ENCODE measurements at regions not wholly inside any gene's neighbourhood (a gene's known extent, or its start where the extent isn't known, plus 50 kb on each side); places are given as distances from the start of the nearest gene placed in this dataset.

DNA sequence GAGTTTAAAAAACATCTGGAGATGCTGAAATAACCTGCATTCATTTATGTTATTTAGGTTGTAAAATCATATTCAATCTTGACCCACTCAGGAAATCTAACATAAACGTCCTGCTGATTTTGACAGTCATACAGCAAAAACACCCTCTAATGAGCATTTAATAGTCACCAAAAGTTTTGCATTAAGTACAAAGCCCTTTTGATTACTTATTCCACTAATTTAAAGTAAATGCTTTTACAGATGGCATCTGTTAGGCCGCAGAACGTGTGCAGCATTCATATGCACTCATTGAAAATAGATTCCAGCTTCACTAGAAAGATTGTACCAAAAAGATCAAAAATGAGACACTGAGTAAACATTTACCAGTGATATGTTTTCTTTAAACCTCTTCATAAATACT is 1295.1 kb downstream of the EFNB2 start:
- no peak overlapping the region for H3K27ac ChIP-seq (ENCODE audit: low read depth in 1 of 3, low read length in 2 of 3)
- no peak for DNase-seq
- 69 to 80% (median 74%) methylated on average over 3 of the region's 3 CpGs for WGBS, 3 donors
- no peak overlapping the region for H3K4me3 ChIP-seq (ENCODE audit: low read depth in 1 of 3, low read length in 3 of 3)
- peaks cover 0 to 5% of the 10 kb centered on the region in 2 donors for H3K9me3 ChIP-seq (ENCODE audit: control insufficient read depth in 2 of 2, insufficient read depth in 1 of 2, low read depth in 1 of 2, low read length in 1 of 2)
- H3K27me3 ChIP-seq (ENCODE audit: control insufficient read depth in 3 of 3, insufficient read depth in 3 of 3, low read length in 3 of 3) = no peaks in the 10 kb centered on the region
- H3K36me3 ChIP-seq (ENCODE audit: control insufficient read depth in 3 of 3, insufficient read depth in 2 of 3, low read depth in 1 of 3, low read length in 3 of 3) = no peaks in the 10 kb centered on the region
- no peak for FAIRE-seq
- H3K4me1 ChIP-seq (ENCODE audit: control insufficient read depth in 3 of 3, insufficient read depth in 2 of 3, low read depth in 1 of 3, low read length in 2 of 3) = no peaks in the 10 kb centered on the region

DNA sequence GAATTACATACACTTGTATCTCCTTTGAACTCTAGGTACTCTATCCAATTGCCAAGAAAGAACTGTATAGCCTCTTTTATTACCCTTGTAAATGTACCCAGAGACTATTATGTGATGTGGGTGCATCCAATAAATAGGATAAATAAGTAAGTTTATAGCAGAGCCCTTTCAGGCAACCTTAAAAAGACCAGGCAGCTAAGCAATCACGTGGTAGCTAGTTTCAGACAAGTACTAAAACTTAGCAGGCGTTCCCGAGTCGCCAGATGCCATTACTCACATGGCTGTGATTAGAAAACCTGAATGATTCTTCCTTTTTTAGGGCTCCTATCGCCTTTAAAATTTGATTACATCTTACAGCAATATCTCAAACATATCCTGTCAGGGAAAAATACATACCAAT is 1303.0 kb downstream of the EFNB2 start:
- no peaks in the 10 kb centered on the region for H3K36me3 ChIP-seq (ENCODE audit: control insufficient read depth in 3 of 3, insufficient read depth in 2 of 3, low read depth in 1 of 3, low read length in 3 of 3)
- WGBS, 3 donors = 58 to 72% (median 72%) methylated on average over 5 of the region's 5 CpGs
- no peaks in the 10 kb centered on the region for H3K9me3 ChIP-seq (ENCODE audit: control insufficient read depth in 2 of 2, insufficient read depth in 1 of 2, low read depth in 1 of 2, low read length in 1 of 2)
- no peaks in the 10 kb centered on the region for H3K27me3 ChIP-seq (ENCODE audit: control insufficient read depth in 3 of 3, insufficient read depth in 3 of 3, low read length in 3 of 3)
- no peak for DNase-seq
- no peak overlapping the region for H3K27ac ChIP-seq (ENCODE audit: low read depth in 1 of 3, low read length in 2 of 3)
- no peaks in the 10 kb centered on the region for H3K4me1 ChIP-seq (ENCODE audit: control insufficient read depth in 3 of 3, insufficient read depth in 2 of 3, low read depth in 1 of 3, low read length in 2 of 3)
- FAIRE-seq = no peak
- H3K4me3 ChIP-seq (ENCODE audit: low read depth in 1 of 3, low read length in 3 of 3) = no peak overlapping the region

DNA sequence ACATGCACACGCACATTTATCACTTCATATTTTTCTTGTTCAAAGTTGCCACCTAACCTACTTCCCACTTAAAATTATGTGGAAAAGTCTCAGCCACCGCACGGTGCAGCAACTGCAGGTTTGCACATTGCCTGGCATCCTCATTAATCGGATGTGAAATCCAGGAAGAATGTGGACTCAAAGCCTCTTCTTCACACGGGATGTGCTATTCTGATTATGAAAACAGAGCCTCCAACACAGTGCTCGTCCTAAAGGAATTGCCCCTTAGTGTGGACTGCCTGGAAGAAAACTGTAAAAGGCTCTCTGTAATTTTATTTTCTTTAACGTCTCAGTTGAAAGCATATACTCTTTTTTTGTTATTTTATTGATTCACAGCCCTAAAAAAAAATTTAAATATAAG is 1303.5 kb downstream of the EFNB2 start:
- 84 to 88% (median 88%) methylated on average over 7 of the region's 7 CpGs for WGBS, 3 donors
- Histone ChIP-seq H3K4me1 (ENCODE audit: control insufficient read depth in 3 of 3, insufficient read depth in 2 of 3, low read depth in 1 of 3, low read length in 2 of 3) (no peaks in the 10 kb centered on the region), H3K36me3 (ENCODE audit: control insufficient read depth in 3 of 3, insufficient read depth in 2 of 3, low read depth in 1 of 3, low read length in 3 of 3) (no peaks in the 10 kb centered on the region), H3K9me3 (ENCODE audit: control insufficient read depth in 2 of 2, insufficient read depth in 1 of 2, low read depth in 1 of 2, low read length in 1 of 2) (no peaks in the 10 kb centered on the region), H3K27me3 (ENCODE audit: control insufficient read depth in 3 of 3, insufficient read depth in 3 of 3, low read length in 3 of 3) (no peaks in the 10 kb centered on the region), H3K27ac (ENCODE audit: low read depth in 1 of 3, low read length in 2 of 3) (no peak overlapping the region), H3K4me3 (ENCODE audit: low read depth in 1 of 3, low read length in 3 of 3) (no peak overlapping the region)
- FAIRE-seq (no peak), DNase-seq (no peak)

DNA sequence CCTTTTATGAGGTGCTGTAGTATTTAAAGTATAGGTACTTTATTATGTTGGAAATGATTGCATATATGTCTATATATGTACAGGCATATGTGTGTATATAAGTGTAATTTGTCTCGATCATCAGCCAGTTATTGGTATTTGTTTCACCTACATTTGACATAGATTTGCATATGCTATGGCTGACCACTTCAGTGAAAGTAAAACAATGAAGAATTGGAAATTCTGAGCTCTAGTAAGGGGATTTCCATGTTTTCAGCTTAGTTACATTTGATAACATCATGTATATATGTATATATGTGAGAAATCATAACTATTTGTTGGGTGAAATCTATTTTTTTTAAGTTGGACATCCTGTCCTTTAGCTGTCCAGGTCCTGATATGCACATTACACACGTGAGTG is 1303.9 kb downstream of the EFNB2 start:
- H3K36me3 ChIP-seq (ENCODE audit: control insufficient read depth in 3 of 3, insufficient read depth in 2 of 3, low read depth in 1 of 3, low read length in 3 of 3) = no peaks in the 10 kb centered on the region
- DNase-seq (no peak), FAIRE-seq (no peak)
- no peaks in the 10 kb centered on the region for H3K27me3 ChIP-seq (ENCODE audit: control insufficient read depth in 3 of 3, insufficient read depth in 3 of 3, low read length in 3 of 3)
- no peak overlapping the region for H3K4me3 ChIP-seq (ENCODE audit: low read depth in 1 of 3, low read length in 3 of 3)
- 77 to 85% (median 77%) methylated on average over 2 of the region's 2 CpGs for WGBS, 3 donors
- H3K4me1 ChIP-seq (ENCODE audit: control insufficient read depth in 3 of 3, insufficient read depth in 2 of 3, low read depth in 1 of 3, low read length in 2 of 3) = no peaks in the 10 kb centered on the region
- no peak overlapping the region for H3K27ac ChIP-seq (ENCODE audit: low read depth in 1 of 3, low read length in 2 of 3)
- no peaks in the 10 kb centered on the region for H3K9me3 ChIP-seq (ENCODE audit: control insufficient read depth in 2 of 2, insufficient read depth in 1 of 2, low read depth in 1 of 2, low read length in 1 of 2)

DNA sequence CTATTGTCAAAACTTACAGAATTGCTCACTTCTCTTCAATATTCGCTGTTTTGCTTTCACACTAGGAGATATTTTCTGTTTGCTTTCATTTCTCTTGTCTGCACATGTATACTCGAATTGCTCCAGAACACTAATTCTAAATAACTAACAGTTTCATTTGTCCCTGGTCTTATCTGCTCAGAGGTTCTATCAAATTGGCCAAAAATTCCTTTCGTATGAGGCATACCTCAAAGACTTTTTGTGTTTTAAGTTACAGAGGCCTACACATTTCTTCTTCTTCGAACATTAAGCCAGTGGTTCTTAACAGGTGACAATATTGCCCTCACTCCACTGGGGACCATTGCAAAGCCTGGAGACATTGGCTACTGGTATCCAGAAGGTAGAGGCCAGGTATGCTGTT is 1314.6 kb downstream of the EFNB2 start:
- Histone ChIP-seq H3K9me3 (ENCODE audit: control insufficient read depth in 2 of 2, insufficient read depth in 1 of 2, low read depth in 1 of 2, low read length in 1 of 2) (no peaks in the 10 kb centered on the region), H3K4me1 (ENCODE audit: control insufficient read depth in 3 of 3, insufficient read depth in 2 of 3, low read depth in 1 of 3, low read length in 2 of 3) (no peaks in the 10 kb centered on the region), H3K27ac (ENCODE audit: low read depth in 1 of 3, low read length in 2 of 3) (no peak overlapping the region), H3K27me3 (ENCODE audit: control insufficient read depth in 3 of 3, insufficient read depth in 3 of 3, low read length in 3 of 3) (no peaks in the 10 kb centered on the region), H3K4me3 (ENCODE audit: low read depth in 1 of 3, low read length in 3 of 3) (no peak overlapping the region), H3K36me3 (ENCODE audit: control insufficient read depth in 3 of 3, insufficient read depth in 2 of 3, low read depth in 1 of 3, low read length in 3 of 3) (no peaks in the 10 kb centered on the region)
- DNase-seq = no peak
- FAIRE-seq = no peak
- WGBS, 3 donors = 74 to 84% (median 77%) methylated on average over 4 of the region's 4 CpGs

DNA sequence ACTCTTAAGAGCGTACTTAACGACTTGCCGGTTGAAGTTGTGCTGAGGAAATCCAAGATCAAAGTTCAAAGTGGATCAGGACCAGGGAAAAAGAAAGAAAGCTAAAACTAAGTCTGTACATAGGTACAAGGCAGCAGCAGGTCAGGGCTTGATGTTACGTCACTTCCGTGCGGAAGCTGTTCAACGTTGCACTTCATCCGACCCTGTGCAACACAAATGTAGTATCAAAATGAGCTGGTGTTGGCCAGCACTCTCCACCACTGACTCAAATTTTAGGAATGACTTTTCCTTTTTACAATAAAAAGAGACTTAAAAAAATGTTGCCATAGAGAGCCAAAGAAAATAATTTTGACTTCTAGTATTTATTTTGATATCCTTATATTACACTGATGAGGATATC is 1315.4 kb downstream of the EFNB2 start:
- H3K27ac ChIP-seq (ENCODE audit: low read depth in 1 of 3, low read length in 2 of 3) = no peak overlapping the region
- H3K36me3 ChIP-seq (ENCODE audit: control insufficient read depth in 3 of 3, insufficient read depth in 2 of 3, low read depth in 1 of 3, low read length in 3 of 3) = no peaks in the 10 kb centered on the region
- H3K27me3 ChIP-seq (ENCODE audit: control insufficient read depth in 3 of 3, insufficient read depth in 3 of 3, low read length in 3 of 3) = no peaks in the 10 kb centered on the region
- no peak for FAIRE-seq
- no peaks in the 10 kb centered on the region for H3K4me1 ChIP-seq (ENCODE audit: control insufficient read depth in 3 of 3, insufficient read depth in 2 of 3, low read depth in 1 of 3, low read length in 2 of 3)
- H3K4me3 ChIP-seq (ENCODE audit: low read depth in 1 of 3, low read length in 3 of 3) = no peak overlapping the region
- 87 to 92% (median 89%) methylated on average over 8 of the region's 8 CpGs for WGBS, 3 donors
- H3K9me3 ChIP-seq (ENCODE audit: control insufficient read depth in 2 of 2, insufficient read depth in 1 of 2, low read depth in 1 of 2, low read length in 1 of 2) = no peaks in the 10 kb centered on the region
- DNase-seq = no peak

DNA sequence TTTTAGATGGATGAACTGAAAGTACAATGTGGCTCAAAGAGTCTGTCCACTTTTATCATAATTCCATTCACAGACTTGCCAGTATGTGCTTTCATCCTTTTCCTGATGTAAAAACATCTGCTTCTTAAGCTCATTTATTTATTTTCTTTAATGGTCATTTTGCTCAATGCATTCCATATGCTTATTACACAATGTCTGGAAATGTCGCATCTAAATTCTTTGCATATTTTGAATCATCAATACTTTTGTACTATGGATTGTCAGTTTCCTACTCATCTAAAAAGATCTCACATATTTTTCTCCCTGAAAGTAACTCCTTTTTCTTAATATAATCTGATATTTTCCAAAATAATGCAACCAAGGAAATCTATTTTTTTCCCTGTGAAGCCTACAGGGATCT is 1315.8 kb downstream of the EFNB2 start:
- Histone ChIP-seq H3K9me3 (ENCODE audit: control insufficient read depth in 2 of 2, insufficient read depth in 1 of 2, low read depth in 1 of 2, low read length in 1 of 2) (no peaks in the 10 kb centered on the region), H3K27me3 (ENCODE audit: control insufficient read depth in 3 of 3, insufficient read depth in 3 of 3, low read length in 3 of 3) (no peaks in the 10 kb centered on the region), H3K4me1 (ENCODE audit: control insufficient read depth in 3 of 3, insufficient read depth in 2 of 3, low read depth in 1 of 3, low read length in 2 of 3) (no peaks in the 10 kb centered on the region), H3K36me3 (ENCODE audit: control insufficient read depth in 3 of 3, insufficient read depth in 2 of 3, low read depth in 1 of 3, low read length in 3 of 3) (no peaks in the 10 kb centered on the region), H3K4me3 (ENCODE audit: low read depth in 1 of 3, low read length in 3 of 3) (no peak overlapping the region), H3K27ac (ENCODE audit: low read depth in 1 of 3, low read length in 2 of 3) (no peak overlapping the region)
- 82 to 93% (median 85%) methylated on average over 1 of the region's 1 CpG for WGBS, 3 donors
- no peak for FAIRE-seq
- DNase-seq = no peak

DNA sequence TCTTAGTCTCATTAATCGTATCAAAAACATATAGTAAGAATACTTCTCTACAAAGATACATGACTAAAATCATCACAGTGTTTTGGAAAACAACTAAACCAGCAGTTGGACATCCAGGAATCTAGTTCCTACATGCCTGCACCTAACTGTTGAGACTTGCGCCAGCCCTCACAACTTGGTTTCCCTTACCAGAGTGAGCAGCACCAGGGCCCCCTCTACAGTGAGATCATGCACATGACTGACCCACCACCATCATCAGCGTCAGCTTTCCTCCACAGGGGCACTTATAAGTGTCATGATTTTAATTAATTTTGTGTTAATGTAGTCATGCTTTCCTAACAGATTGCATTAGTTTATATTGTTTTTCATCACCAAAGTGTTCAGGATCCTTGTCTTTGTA is 1322.0 kb downstream of the EFNB2 start:
- DNase-seq (no peak), FAIRE-seq (no peak)
- no peak overlapping the region for H3K4me3 ChIP-seq (ENCODE audit: low read depth in 1 of 3, low read length in 3 of 3)
- 88% methylated on average over 3 of the region's 3 CpGs for WGBS, 3 donors
- no peaks in the 10 kb centered on the region for H3K9me3 ChIP-seq (ENCODE audit: control insufficient read depth in 2 of 2, insufficient read depth in 1 of 2, low read depth in 1 of 2, low read length in 1 of 2)
- H3K27me3 ChIP-seq (ENCODE audit: control insufficient read depth in 3 of 3, insufficient read depth in 3 of 3, low read length in 3 of 3) = no peaks in the 10 kb centered on the region
- no peak overlapping the region for H3K27ac ChIP-seq (ENCODE audit: low read depth in 1 of 3, low read length in 2 of 3)
- H3K4me1 ChIP-seq (ENCODE audit: control insufficient read depth in 3 of 3, insufficient read depth in 2 of 3, low read depth in 1 of 3, low read length in 2 of 3) = no peaks in the 10 kb centered on the region
- H3K36me3 ChIP-seq (ENCODE audit: control insufficient read depth in 3 of 3, insufficient read depth in 2 of 3, low read depth in 1 of 3, low read length in 3 of 3) = no peaks in the 10 kb centered on the region

DNA sequence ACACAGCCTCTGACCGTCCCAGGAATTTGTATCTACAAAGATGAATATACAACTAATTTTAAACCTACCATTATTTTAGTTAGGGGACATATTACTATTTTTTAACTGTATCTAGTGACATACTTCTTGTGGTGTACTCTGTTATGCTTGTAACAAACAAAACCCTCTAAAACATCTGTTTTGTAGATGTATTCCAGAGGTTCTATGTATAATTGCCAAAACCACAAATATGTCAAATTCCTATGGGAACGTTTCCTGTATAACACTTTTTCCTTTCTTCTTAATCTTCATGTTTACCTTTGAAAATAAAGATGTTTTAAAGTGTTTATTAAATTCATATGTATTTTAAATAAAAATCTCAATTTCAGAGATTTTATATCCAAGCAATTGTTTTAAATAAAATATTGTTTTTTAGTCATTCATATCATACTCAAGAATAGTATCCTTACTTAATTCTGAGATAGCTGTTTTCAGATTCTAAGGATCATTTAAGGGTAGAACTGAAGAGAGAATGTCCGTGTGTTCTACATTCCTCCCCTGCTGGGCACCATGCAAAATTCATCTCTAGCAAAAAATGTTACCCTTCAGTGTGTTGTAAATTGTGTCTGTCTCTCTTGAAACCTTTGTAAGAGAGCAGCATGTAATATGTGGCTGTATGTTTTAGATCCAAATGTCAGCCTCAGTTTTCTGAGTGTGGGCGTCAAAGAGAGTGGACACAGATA is 1327.7 kb downstream of the EFNB2 start:
- Histone ChIP-seq H3K36me3 (ENCODE audit: control insufficient read depth in 3 of 3, insufficient read depth in 2 of 3, low read depth in 1 of 3, low read length in 3 of 3) (no peaks in the 10 kb centered on the region), H3K9me3 (ENCODE audit: control insufficient read depth in 2 of 2, insufficient read depth in 1 of 2, low read depth in 1 of 2, low read length in 1 of 2) (no peaks in the 10 kb centered on the region), H3K4me1 (ENCODE audit: control insufficient read depth in 3 of 3, insufficient read depth in 2 of 3, low read depth in 1 of 3, low read length in 2 of 3) (no peaks in the 10 kb centered on the region), H3K27me3 (ENCODE audit: control insufficient read depth in 3 of 3, insufficient read depth in 3 of 3, low read length in 3 of 3) (no peaks in the 10 kb centered on the region), H3K4me3 (ENCODE audit: low read depth in 1 of 3, low read length in 3 of 3) (no peak overlapping the region), H3K27ac (ENCODE audit: low read depth in 1 of 3, low read length in 2 of 3) (no peak overlapping the region)
- FAIRE-seq = no peak
- WGBS, 3 donors = 51 to 53% (median 52%) methylated on average over 4 of the region's 4 CpGs
- no peak for DNase-seq
